K562 (cell line): ENCODE measurements at regions not wholly inside any gene's neighbourhood (a gene's known extent, or its start where the extent isn't known, plus 50 kb on each side); places are given as distances from the start of the nearest gene placed in this dataset.

Experiments
- NCOR1 ChIP-seq: fragments of 450-650 bp; IDR thresholded peaks from 2 replicates; pipeline ENCODE4 v1.6.1; 2016; ENCODE audit warnings: mild to moderate bottlenecking, moderate library complexity
- RAD21 ChIP-seq, 2 experiments: fragments of 250-450 bp in 1 of 2; fragments of 450-650 bp in 1 of 2; sonication (Bioruptor Pico) in 1 of 2; formaldehyde crosslinking in 1 of 2; IDR thresholded peaks in 1 of 2; conservative IDR thresholded peaks in 1 of 2; 2 replicates each; pipeline versions ENCODE4 v1.4.0 to v1.8.0; 2020 to 2022; ENCODE audit warnings: mild to moderate bottlenecking in 2 of 2, moderate library complexity in 1 of 2
- SETDB1 ChIP-seq: IDR thresholded peaks from one replicate; pipeline ENCODE4 v1.6.1; 2012; ENCODE audit warnings: low read length, control low read depth, inconsistent platforms
- ZNF124 ChIP-seq: sonication (generic); formaldehyde crosslinking; IDR thresholded peaks from 2 replicates; pipeline ENCODE4 v1.8.1; 2022; ENCODE audit warnings: missing genetic modification reagents
- TF ChIP-seq, protein P1 (sequence below): sonication (generic); formaldehyde crosslinking; IDR thresholded peaks from 2 replicates; pipeline ENCODE4 v1.8.0; 2023; ENCODE audit warnings: missing genetic modification reagents, mild to moderate bottlenecking, borderline replicate concordance

DNA sequence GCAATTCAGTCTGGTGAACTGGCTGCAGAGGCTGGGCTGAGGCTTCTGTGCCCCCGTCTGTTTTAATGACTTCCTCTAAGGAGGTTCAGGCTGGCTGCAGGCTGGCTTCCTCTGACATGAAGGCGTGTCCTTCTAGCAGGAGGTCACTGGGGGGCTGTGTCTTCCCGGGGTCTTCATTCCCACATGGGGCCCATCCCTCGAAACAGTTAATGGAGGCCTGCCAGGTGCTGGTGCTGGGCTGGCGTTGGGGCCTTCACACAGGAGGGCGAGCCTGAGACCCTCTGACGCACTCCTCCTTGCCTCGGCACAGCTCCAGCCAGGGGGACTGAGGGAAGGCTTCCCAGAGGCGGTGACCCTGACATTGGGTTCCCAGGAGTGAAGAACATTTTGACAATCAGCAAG is 57.7 kb upstream of the DLK1 start:
- no peak for TF ChIP-seq SETDB1
- TF ChIP-seq NCOR1 = no peak
- no peak for TF ChIP-seq ZNF124 (CRISPR knock-in tag)
- TF ChIP-seq, protein P1, sequence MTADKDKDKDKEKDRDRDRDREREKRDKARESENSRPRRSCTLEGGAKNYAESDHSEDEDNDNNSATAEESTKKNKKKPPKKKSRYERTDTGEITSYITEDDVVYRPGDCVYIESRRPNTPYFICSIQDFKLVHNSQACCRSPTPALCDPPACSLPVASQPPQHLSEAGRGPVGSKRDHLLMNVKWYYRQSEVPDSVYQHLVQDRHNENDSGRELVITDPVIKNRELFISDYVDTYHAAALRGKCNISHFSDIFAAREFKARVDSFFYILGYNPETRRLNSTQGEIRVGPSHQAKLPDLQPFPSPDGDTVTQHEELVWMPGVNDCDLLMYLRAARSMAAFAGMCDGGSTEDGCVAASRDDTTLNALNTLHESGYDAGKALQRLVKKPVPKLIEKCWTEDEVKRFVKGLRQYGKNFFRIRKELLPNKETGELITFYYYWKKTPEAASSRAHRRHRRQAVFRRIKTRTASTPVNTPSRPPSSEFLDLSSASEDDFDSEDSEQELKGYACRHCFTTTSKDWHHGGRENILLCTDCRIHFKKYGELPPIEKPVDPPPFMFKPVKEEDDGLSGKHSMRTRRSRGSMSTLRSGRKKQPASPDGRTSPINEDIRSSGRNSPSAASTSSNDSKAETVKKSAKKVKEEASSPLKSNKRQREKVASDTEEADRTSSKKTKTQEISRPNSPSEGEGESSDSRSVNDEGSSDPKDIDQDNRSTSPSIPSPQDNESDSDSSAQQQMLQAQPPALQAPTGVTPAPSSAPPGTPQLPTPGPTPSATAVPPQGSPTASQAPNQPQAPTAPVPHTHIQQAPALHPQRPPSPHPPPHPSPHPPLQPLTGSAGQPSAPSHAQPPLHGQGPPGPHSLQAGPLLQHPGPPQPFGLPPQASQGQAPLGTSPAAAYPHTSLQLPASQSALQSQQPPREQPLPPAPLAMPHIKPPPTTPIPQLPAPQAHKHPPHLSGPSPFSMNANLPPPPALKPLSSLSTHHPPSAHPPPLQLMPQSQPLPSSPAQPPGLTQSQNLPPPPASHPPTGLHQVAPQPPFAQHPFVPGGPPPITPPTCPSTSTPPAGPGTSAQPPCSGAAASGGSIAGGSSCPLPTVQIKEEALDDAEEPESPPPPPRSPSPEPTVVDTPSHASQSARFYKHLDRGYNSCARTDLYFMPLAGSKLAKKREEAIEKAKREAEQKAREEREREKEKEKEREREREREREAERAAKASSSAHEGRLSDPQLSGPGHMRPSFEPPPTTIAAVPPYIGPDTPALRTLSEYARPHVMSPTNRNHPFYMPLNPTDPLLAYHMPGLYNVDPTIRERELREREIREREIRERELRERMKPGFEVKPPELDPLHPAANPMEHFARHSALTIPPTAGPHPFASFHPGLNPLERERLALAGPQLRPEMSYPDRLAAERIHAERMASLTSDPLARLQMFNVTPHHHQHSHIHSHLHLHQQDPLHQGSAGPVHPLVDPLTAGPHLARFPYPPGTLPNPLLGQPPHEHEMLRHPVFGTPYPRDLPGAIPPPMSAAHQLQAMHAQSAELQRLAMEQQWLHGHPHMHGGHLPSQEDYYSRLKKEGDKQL (CRISPR knock-in tag) = no peak
- TF ChIP-seq RAD21 (CRISPR knock-in tag; conservative IDR thresholded peaks at IDR 0.05 in 1 of 2, IDR thresholded peaks at IDR 0.05 in 1 of 2) = no peak
